ENCODE measurements at regions not wholly inside any gene's neighbourhood (a gene's known extent, or its start where the extent isn't known, plus 50 kb on each side); places are given as distances from the start of the nearest gene placed in this dataset.

DNA sequence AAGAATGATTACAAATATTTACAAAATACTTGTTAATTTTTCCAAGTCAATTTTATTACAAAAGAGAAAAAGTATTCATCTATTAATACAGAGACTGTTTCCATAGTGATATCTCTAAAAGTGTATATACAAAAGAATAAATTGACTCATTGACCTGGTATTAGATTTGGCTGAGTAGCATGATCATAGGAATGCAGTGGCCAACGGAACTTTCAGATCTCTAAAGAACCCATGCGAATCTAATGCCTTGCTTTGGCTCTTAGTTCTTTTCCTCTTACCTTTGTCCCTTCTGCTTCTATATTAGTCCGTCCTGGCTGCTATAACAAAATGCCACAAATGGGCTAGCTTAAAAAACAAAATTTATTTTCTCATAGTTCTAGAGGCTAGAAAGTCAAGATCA lies 717.8 kb downstream of the TMTC2 start:
- Histone ChIP-seq H3K4me3 (ENCODE audit: low read depth, low read length, poor library complexity, severe bottlenecking) (no peak overlapping the region), H2AFZ (ENCODE audit: low read length) (no peak overlapping the region), H3K27me3 (ENCODE audit: insufficient read depth, low read length) (no peaks in the 10 kb centered on the region), H3K4me1 (ENCODE audit: insufficient read depth, low read length, severe bottlenecking) (no peaks in the 10 kb centered on the region), H3K9ac (ENCODE audit: low read length) (no peak overlapping the region), H3K9me2 (ENCODE audit: low read depth, low read length) (no peaks in the 10 kb centered on the region), H3K9me3 (ENCODE audit: low read length) (no peaks in the 10 kb centered on the region), H3K4me2 (ENCODE audit: low read length) (no peak overlapping the region), H4K20me1 (ENCODE audit: insufficient read depth, low read length) (no peaks in the 10 kb centered on the region), H3K79me2 (ENCODE audit: insufficient read depth, low read length) (no peaks in the 10 kb centered on the region), H3K36me3 (ENCODE audit: insufficient read depth, low read length) (no peaks in the 10 kb centered on the region), H3F3A (ENCODE audit: insufficient read depth, low read length) (no peaks in the 10 kb centered on the region), H3K27ac (ENCODE audit: low read depth, low read length, poor library complexity, severe bottlenecking) (no peak overlapping the region)
- TF ChIP-seq, protein P1, sequence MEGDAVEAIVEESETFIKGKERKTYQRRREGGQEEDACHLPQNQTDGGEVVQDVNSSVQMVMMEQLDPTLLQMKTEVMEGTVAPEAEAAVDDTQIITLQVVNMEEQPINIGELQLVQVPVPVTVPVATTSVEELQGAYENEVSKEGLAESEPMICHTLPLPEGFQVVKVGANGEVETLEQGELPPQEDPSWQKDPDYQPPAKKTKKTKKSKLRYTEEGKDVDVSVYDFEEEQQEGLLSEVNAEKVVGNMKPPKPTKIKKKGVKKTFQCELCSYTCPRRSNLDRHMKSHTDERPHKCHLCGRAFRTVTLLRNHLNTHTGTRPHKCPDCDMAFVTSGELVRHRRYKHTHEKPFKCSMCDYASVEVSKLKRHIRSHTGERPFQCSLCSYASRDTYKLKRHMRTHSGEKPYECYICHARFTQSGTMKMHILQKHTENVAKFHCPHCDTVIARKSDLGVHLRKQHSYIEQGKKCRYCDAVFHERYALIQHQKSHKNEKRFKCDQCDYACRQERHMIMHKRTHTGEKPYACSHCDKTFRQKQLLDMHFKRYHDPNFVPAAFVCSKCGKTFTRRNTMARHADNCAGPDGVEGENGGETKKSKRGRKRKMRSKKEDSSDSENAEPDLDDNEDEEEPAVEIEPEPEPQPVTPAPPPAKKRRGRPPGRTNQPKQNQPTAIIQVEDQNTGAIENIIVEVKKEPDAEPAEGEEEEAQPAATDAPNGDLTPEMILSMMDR (IDR thresholded peaks at IDR 0.05; ENCODE audit: low read length), result no peak
- TF ChIP-seq EZH2 (IDR thresholded peaks at IDR 0.05; ENCODE audit: borderline replicate concordance, low read length), result no peak

- Histone ChIP-seq H3K9me3 (ENCODE audit: low read length) (no peaks in the 10 kb centered on the region), H3K4me1 (ENCODE audit: insufficient read depth, low read length, severe bottlenecking) (no peaks in the 10 kb centered on the region), H3K79me2 (ENCODE audit: insufficient read depth, low read length) (no peaks in the 10 kb centered on the region), H3K9ac (ENCODE audit: low read length) (no peak overlapping the region), H3K36me3 (ENCODE audit: insufficient read depth, low read length) (no peaks in the 10 kb centered on the region), H3K4me3 (ENCODE audit: low read depth, low read length, poor library complexity, severe bottlenecking) (no peak overlapping the region), H3F3A (ENCODE audit: insufficient read depth, low read length) (no peaks in the 10 kb centered on the region), H4K20me1 (ENCODE audit: insufficient read depth, low read length) (no peaks in the 10 kb centered on the region), H3K4me2 (ENCODE audit: low read length) (no peak overlapping the region), H3K9me2 (ENCODE audit: low read depth, low read length) (no peaks in the 10 kb centered on the region), H3K27ac (ENCODE audit: low read depth, low read length, poor library complexity, severe bottlenecking) (no peak overlapping the region), H2AFZ (ENCODE audit: low read length) (no peak overlapping the region), H3K27me3 (ENCODE audit: insufficient read depth, low read length) (no peaks in the 10 kb centered on the region)
- TF ChIP-seq EZH2 (IDR thresholded peaks at IDR 0.05; ENCODE audit: borderline replicate concordance, low read length), result no peak
- TF ChIP-seq, protein P1 (IDR thresholded peaks at IDR 0.05; ENCODE audit: low read length), result no peak
Measured at GRCh38 chr12:83390186-83390585, 703.5 kb downstream of the TMTC2 start.

DNA sequence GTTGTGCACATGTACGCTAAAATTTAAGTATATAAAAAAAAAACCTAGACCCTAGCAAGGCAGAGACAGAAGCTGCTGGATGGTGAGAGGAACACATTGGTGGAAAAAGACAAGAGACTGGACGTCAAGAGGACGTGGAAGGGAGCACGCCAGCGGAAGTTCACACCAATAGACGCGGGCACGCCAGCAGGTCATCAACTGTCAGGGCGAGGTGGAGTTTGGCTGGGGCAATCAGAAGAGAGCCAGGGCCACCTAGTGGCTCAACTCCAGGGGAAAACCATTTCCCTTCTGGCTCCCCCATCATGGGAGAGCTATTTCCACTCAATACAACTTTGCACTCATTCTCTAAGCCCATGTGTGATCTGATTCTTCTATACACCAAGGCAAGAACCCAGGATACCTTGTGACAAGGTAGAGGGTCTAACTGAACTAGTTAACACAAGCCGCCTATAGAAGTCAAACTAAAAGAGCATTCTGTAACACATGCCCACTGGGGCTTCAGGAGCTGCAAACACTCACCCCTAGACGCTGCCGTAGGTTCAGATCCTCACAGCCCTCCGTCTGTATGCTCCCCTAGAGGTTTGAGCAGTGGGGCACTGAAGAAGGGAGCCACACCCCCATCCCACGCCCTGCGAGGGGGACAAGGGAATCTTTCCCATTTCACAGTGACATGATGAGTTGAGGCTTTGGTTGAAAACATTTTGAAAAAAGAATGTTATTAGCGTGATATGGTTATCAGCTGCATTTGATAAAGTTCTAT lies 702.7 kb downstream of the TMTC2 start:
- no peaks in the 10 kb centered on the region for H3K9me2 ChIP-seq (ENCODE audit: low read depth, low read length)
- no peaks in the 10 kb centered on the region for H3F3A ChIP-seq (ENCODE audit: insufficient read depth, low read length)
- no peaks in the 10 kb centered on the region for H3K36me3 ChIP-seq (ENCODE audit: insufficient read depth, low read length)
- no peaks in the 10 kb centered on the region for H3K4me1 ChIP-seq (ENCODE audit: insufficient read depth, low read length, severe bottlenecking)
- no peaks in the 10 kb centered on the region for H3K79me2 ChIP-seq (ENCODE audit: insufficient read depth, low read length)
- H2AFZ ChIP-seq (ENCODE audit: low read length), result no peak overlapping the region
- H3K9me3 ChIP-seq (ENCODE audit: low read length), result no peaks in the 10 kb centered on the region
- no peaks in the 10 kb centered on the region for H4K20me1 ChIP-seq (ENCODE audit: insufficient read depth, low read length)
- no peak overlapping the region for H3K9ac ChIP-seq (ENCODE audit: low read length)
- no peak overlapping the region for H3K4me3 ChIP-seq (ENCODE audit: low read depth, low read length, poor library complexity, severe bottlenecking)
- TF ChIP-seq EZH2 (IDR thresholded peaks at IDR 0.05; ENCODE audit: borderline replicate concordance, low read length), result no peak
- TF ChIP-seq, protein P1 (IDR thresholded peaks at IDR 0.05; ENCODE audit: low read length), result peak; percentile 51
- H3K27me3 ChIP-seq (ENCODE audit: insufficient read depth, low read length), result no peaks in the 10 kb centered on the region
- H3K4me2 ChIP-seq (ENCODE audit: low read length), result no peak overlapping the region
- H3K27ac ChIP-seq (ENCODE audit: low read depth, low read length, poor library complexity, severe bottlenecking), result no peak overlapping the region
